ENCODE measurements at regions not wholly inside any gene's neighbourhood (a gene's known extent, or its start where the extent isn't known, plus 50 kb on each side); places are given as distances from the start of the nearest gene placed in this dataset.

DNA sequence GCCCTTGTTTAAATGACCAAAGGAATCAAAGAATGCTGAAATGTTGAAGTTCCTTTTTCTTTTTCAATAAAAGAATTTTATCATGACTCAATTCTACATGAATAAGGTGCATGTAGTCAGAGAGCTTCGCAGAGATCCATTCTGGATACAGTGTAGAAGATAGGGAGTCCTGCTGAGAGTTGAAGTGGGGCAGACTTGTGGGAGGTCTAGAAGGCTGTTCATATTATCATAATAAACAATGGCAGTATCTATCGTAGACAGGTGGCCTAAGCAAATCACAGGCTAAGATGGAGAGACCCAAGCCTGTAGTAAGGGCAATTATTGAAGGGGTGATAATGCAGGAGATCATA is 1322.0 kb upstream of the CELF4 start:
- H3K4me3 ChIP-seq (ENCODE audit: low read depth, low read length), result no peak overlapping the region
- FAIRE-seq, result no peak
- H3K36me3 ChIP-seq (ENCODE audit: control insufficient read depth, insufficient read depth, low read length), result no peaks in the 10 kb centered on the region
- DNase-seq (ENCODE audit: low read depth), result no peak
- no peaks in the 10 kb centered on the region for H3K27me3 ChIP-seq (ENCODE audit: control insufficient read depth, insufficient read depth, low read length)
- TF ChIP-seq, protein P1, sequence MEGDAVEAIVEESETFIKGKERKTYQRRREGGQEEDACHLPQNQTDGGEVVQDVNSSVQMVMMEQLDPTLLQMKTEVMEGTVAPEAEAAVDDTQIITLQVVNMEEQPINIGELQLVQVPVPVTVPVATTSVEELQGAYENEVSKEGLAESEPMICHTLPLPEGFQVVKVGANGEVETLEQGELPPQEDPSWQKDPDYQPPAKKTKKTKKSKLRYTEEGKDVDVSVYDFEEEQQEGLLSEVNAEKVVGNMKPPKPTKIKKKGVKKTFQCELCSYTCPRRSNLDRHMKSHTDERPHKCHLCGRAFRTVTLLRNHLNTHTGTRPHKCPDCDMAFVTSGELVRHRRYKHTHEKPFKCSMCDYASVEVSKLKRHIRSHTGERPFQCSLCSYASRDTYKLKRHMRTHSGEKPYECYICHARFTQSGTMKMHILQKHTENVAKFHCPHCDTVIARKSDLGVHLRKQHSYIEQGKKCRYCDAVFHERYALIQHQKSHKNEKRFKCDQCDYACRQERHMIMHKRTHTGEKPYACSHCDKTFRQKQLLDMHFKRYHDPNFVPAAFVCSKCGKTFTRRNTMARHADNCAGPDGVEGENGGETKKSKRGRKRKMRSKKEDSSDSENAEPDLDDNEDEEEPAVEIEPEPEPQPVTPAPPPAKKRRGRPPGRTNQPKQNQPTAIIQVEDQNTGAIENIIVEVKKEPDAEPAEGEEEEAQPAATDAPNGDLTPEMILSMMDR (IDR thresholded peaks at IDR 0.05; ENCODE audit: insufficient read depth, low read length, severe bottlenecking), result no peak

DNA sequence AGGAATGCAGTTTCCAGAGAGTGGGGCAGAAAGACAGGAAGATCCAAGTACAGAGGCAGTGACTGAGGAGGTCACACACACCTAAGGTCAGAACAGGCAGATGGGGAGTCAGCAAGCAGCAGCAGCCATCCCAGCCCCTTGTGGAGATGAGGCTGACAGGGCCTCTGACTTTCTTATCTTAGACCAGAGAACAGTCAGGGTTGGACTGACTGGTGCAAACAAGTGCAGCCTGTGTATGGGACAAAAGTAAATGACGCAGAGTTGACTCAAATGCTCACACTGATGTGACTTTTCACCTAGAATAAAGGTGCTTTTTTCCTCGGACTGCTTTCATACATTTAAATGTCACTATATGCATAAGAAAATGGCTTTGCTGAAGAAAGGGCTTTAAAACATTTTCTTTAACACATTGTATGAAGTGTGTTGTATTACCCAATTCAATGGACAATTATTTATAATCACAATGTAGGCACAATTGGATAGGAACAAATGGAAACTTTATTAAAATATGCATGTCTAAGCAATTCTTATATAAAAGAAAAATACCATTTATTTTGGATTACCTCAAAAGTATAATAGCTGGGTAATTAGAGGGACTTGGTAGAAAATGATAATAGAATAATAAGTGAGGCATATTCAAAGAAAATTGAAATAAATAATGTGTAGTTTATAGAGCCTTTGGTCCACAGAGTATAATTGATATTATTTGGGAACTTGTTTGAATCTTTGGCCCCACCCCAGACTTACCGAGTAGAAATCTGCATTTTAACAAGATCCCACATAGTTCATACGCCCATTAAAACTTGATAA is 1321.5 kb upstream of the CELF4 start:
- no peak for DNase-seq (ENCODE audit: low read depth)
- no peak for FAIRE-seq
- H3K4me3 ChIP-seq (ENCODE audit: low read depth, low read length), result no peak overlapping the region
- H3K27me3 ChIP-seq (ENCODE audit: control insufficient read depth, insufficient read depth, low read length), result no peaks in the 10 kb centered on the region
- TF ChIP-seq, protein P1 (IDR thresholded peaks at IDR 0.05; ENCODE audit: insufficient read depth, low read length, severe bottlenecking), result no peak
- H3K36me3 ChIP-seq (ENCODE audit: control insufficient read depth, insufficient read depth, low read length), result no peaks in the 10 kb centered on the region

DNA sequence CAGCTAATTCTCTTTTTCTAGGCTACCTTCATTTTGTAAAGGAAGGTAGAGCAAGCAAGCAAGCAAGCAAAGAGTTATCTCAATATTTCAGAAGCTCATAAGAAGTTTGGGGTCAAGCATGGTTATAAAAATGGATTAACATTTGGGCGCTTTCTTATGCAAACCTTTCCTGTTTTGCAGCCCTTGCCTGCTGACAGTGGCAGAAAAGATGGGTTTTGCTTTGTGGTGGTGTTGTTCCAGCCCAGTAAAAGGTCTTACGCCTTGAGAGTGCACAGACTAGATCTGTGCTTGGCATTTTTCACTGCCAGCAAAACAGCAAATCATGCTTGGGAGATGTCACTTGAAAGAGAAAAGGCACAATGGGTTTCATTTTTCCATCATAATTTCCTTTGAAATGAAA is 1320.6 kb upstream of the CELF4 start:
- H3K36me3 ChIP-seq (ENCODE audit: control insufficient read depth, insufficient read depth, low read length), result no peaks in the 10 kb centered on the region
- TF ChIP-seq, protein P1 (IDR thresholded peaks at IDR 0.05; ENCODE audit: insufficient read depth, low read length, severe bottlenecking), result no peak
- DNase-seq (ENCODE audit: low read depth), result no peak
- H3K27me3 ChIP-seq (ENCODE audit: control insufficient read depth, insufficient read depth, low read length), result no peaks in the 10 kb centered on the region
- H3K4me3 ChIP-seq (ENCODE audit: low read depth, low read length), result no peak overlapping the region
- FAIRE-seq, result no peak

DNA sequence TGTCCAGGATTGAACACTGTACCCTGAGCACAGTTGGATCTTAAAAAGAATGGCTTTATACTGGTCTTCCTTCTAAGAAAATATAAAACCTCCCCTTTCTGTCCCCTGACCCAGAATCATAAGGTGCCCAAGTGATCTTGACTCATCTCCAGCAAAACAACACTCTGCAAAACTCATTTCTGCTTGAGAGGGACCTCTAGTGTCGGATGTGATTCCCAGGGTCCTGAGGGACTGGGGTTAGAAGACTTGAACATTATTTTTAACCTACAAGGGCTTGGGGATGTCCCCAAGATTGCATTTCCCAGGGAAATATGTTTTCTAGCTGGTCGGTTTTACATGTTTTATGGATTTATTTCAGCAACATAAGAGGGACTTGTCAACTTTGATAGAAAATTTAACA is 1318.5 kb upstream of the CELF4 start:
- FAIRE-seq, result no peak
- H3K36me3 ChIP-seq (ENCODE audit: control insufficient read depth, insufficient read depth, low read length), result no peaks in the 10 kb centered on the region

DNA sequence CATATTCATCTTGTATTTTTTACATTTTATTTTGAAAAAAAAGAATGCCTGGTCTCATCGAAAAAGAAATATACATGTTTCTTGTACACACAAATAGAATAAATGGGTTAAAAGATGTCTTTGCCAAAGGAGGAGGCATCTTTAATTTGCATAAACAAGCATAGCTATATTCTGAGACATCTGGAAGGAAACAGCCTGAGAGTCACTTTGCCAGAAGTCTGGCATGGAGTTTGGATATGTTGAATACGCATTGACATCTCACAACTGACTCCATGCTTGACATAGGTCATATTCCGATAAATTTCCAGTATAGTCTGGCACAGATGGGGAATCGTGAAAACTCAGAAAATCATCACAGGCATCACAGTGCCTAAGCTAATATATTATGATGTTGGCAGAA is 1317.5 kb upstream of the CELF4 start:
- DNase-seq (ENCODE audit: low read depth) (no peak), FAIRE-seq (no peak)
- no peaks in the 10 kb centered on the region for H3K36me3 ChIP-seq (ENCODE audit: control insufficient read depth, insufficient read depth, low read length)
- H3K27me3 ChIP-seq (ENCODE audit: control insufficient read depth, insufficient read depth, low read length), result no peaks in the 10 kb centered on the region
- no peak overlapping the region for H3K4me3 ChIP-seq (ENCODE audit: low read depth, low read length)
- TF ChIP-seq, protein P1 (IDR thresholded peaks at IDR 0.05; ENCODE audit: insufficient read depth, low read length, severe bottlenecking), result no peak

More for the DNA sequence above, 1318.5 kb upstream of the CELF4 start:
- H3K27me3 ChIP-seq (ENCODE audit: control insufficient read depth, insufficient read depth, low read length), result no peaks in the 10 kb centered on the region
- no peak overlapping the region for H3K4me3 ChIP-seq (ENCODE audit: low read depth, low read length)
- TF ChIP-seq, protein P1 (IDR thresholded peaks at IDR 0.05; ENCODE audit: insufficient read depth, low read length, severe bottlenecking), result no peak
- no peak for DNase-seq (ENCODE audit: low read depth)

DNA sequence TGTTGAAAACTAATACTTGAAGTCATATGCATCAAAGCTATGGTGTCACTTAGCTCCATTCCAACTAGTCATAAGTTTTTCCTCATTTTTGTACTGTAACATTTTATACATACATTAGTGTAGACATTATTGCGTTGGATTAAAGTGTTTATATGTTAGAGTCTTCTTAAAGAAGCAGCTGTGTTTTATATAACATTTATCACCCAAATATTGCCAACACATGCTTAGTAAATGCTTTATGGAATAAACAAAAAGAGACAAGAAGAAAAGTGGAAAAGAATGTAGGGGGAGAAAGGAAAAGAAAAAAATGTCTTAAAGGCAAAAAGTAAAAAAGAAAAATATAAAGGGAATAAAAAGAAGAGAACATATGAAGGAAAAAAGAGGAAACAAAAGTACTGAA is 1314.3 kb upstream of the CELF4 start:
- Histone ChIP-seq H3K27me3 (ENCODE audit: control insufficient read depth, insufficient read depth, low read length) (no peaks in the 10 kb centered on the region), H3K36me3 (ENCODE audit: control insufficient read depth, insufficient read depth, low read length) (no peaks in the 10 kb centered on the region), H3K4me3 (ENCODE audit: low read depth, low read length) (no peak overlapping the region)
- DNase-seq (ENCODE audit: low read depth) (no peak), FAIRE-seq (no peak)
- TF ChIP-seq, protein P1 (IDR thresholded peaks at IDR 0.05; ENCODE audit: insufficient read depth, low read length, severe bottlenecking), result no peak

Measured in bronchial epithelial cell (primary cell).